T-helper 9 cell (primary cell): ENCODE measurements at regions not wholly inside any gene's neighbourhood (a gene's known extent, or its start where the extent isn't known, plus 50 kb on each side); places are given as distances from the start of the nearest gene placed in this dataset.

Experiments used
- DNase-seq: peaks from one replicate; pipeline ENCODE4 v3.0.0-alpha.2; 2020

GRCh38 chr20:61185841-61186601, 66.0 kb upstream of the CDH4 start:
- no peak for DNase-seq

GRCh38 chr20:61186771-61187472, 65.1 kb upstream of the CDH4 start:
- DNase-seq, result no peak

- DNase-seq, result no peak
These were observed 62.5 kb upstream of the CDH4 start for GRCh38 chr20:61189534-61189933.

GRCh38 chr20:61191096-61191495, 61.0 kb upstream of the CDH4 start:
- no peak for DNase-seq

- DNase-seq, result no peak
These were observed 59.6 kb upstream of the CDH4 start for GRCh38 chr20:61192337-61192950.

GRCh38 chr20:61193164-61193563, 58.9 kb upstream of the CDH4 start:
- no peak for DNase-seq
